ENCODE measurements at regions not wholly inside any gene's neighbourhood (a gene's known extent, or its start where the extent isn't known, plus 50 kb on each side); places are given as distances from the start of the nearest gene placed in this dataset.

GRCh38 chr7:126211875-126212274 is 1040.9 kb downstream of the GRM8 start:
- TF ChIP-seq CTCF (IDR thresholded peaks at IDR 0.05; ENCODE audit: insufficient read depth, low read length, poor library complexity, severe bottlenecking) (no peak), EZH2phosphoT487 (conservative IDR thresholded peaks at IDR 0.05; ENCODE audit: low read length) (no peak)
